ENCODE measurements at regions not wholly inside any gene's neighbourhood (a gene's known extent, or its start where the extent isn't known, plus 50 kb on each side); places are given as distances from the start of the nearest gene placed in this dataset.

- H3K79me2 ChIP-seq (ENCODE audit: control insufficient read depth in 1 of 2, insufficient read depth in 2 of 2, low read length in 2 of 2): no peaks in the 10 kb centered on the region
- H2BK12ac ChIP-seq (ENCODE audit: low read depth, low read length): no peak overlapping the region
- no peaks in the 10 kb centered on the region for H3K4me1 ChIP-seq (replicated peaks in 1 of 4; ENCODE audit: control insufficient read depth in 3 of 4, insufficient read depth in 4 of 4, low read length in 3 of 4)
- H2BK15ac ChIP-seq (ENCODE audit: low read length): no peak overlapping the region
- ChIA-PET CTCF (ENCODE audit: partially characterized antibody) (no interaction called here), POLR2A (ENCODE audit: partially characterized antibody) (interaction anchor here (0.5 kb wide), 1 partner anchor 25 kb away, joined by 3 read pairs; no protein-coding TSS in a partner anchor)
- H4K20me1 ChIP-seq (replicated peaks in 1 of 2; ENCODE audit: control insufficient read depth in 1 of 2, insufficient read depth in 2 of 2, low read length in 2 of 2): peaks cover 2 to 19% of the 10 kb centered on the region in 2 experiments
- H4K5ac ChIP-seq (ENCODE audit: insufficient read length, low read depth, low read length): no peak overlapping the region
- H2BK5ac ChIP-seq (ENCODE audit: low read depth, low read length): no peak overlapping the region
- no peaks in the 10 kb centered on the region for H3K23me2 ChIP-seq (ENCODE audit: low read depth, low read length)
- no peaks in the 10 kb centered on the region for H3K79me1 ChIP-seq (ENCODE audit: low read depth, low read length)
- H2BK20ac ChIP-seq (ENCODE audit: low read length): no peak overlapping the region
- peaks cover 64 to 93% (median 86%) of the 10 kb centered on the region in 4 experiments for H3K36me3 ChIP-seq (ENCODE audit: control insufficient read depth in 2 of 4, insufficient read depth in 4 of 4, low read length in 3 of 4)
- H3K14ac ChIP-seq (ENCODE audit: insufficient read length): no peak overlapping the region
- no peaks in the 10 kb centered on the region for H3K9me3 ChIP-seq (ENCODE audit: insufficient read depth in 2 of 2, low read depth in 1 of 2, low read length in 1 of 2)
- H3K9ac ChIP-seq (replicated peaks in 1 of 4; ENCODE audit: extremely low read depth in 1 of 4, low read depth in 3 of 4, low read length in 3 of 4): 0 out of 7 replicates have a peak overlapping the region, but pooled peaks of 1 of the 4 experiments have one; percentile 4
- H3K4me2 ChIP-seq (ENCODE audit: insufficient read depth in 1 of 2, low read depth in 2 of 2, low read length in 2 of 2): no peak overlapping the region
- H4K8ac ChIP-seq (ENCODE audit: extremely low read depth, insufficient read depth, low read length): no peak overlapping the region
- no peak overlapping the region for H4K91ac ChIP-seq (replicated peaks; ENCODE audit: insufficient read length, low read length)
- H3K4me3 ChIP-seq (ENCODE audit: extremely low read depth in 1 of 4, insufficient read depth in 2 of 4, low read depth in 3 of 4, low read length in 4 of 4): no peak overlapping the region
- FAIRE-seq (no peak), DNase-seq (ENCODE audit: low read depth in 1 of 2, low spot score in 2 of 2) (no peak)
- no peak overlapping the region for H3K18ac ChIP-seq (ENCODE audit: extremely low read depth, low read length)
- no peak overlapping the region for H3K27ac ChIP-seq (ENCODE audit: low read depth, low read length)
- no peak overlapping the region for H3K4ac ChIP-seq (replicated peaks; ENCODE audit: insufficient read length, low read depth, low read length)
- H2BK120ac ChIP-seq (replicated peaks; ENCODE audit: low read depth, low read length): no peak overlapping the region
- H3K27me3 ChIP-seq (replicated peaks in 1 of 4; ENCODE audit: control insufficient read depth in 3 of 4, extremely low read depth in 1 of 4, insufficient read depth in 3 of 4, low read length in 3 of 4): no peaks in the 10 kb centered on the region
- no peak for TF ChIP-seq TCF12 (IDR thresholded peaks at IDR 0.05; ENCODE audit: low read depth, low read length)
- no peak for TF ChIP-seq SIRT6 (IDR thresholded peaks at IDR 0.05; ENCODE audit: low read length)
- no peak for TF ChIP-seq BRCA1 (IDR thresholded peaks at IDR 0.05; ENCODE audit: low read depth, low read length)
- no peak for TF ChIP-seq CEBPB (IDR thresholded peaks at IDR 0.05; ENCODE audit: low read depth, low read length)
- H3K23ac ChIP-seq (ENCODE audit: insufficient read length): no peak overlapping the region
- H3K56ac ChIP-seq (replicated peaks; ENCODE audit: insufficient read length, low read depth, low read length): no peak overlapping the region
- 91% methylated on average over 12 of the region's 12 CpGs; no CpG with 5 or more reads in 1 of the 2 experiments for WGBS, 2 experiments (ENCODE audit: extremely low coverage in 1 of 2, insufficient coverage in 1 of 2, insufficient read length in 1 of 2, insufficient replicate concordance in 2 of 2, low coverage in 1 of 2, low lambda C conversion rate in 2 of 2, missing lambda C conversion rate in 1 of 2)
- H2AFZ ChIP-seq (ENCODE audit: low read length): no peak overlapping the region
- no peak overlapping the region for H2AK5ac ChIP-seq (ENCODE audit: low read depth, low read length)
Observed at GRCh38 chr19:5218255-5218855, 122.3 kb downstream of the PTPRS start.

Data from H1 (cell line).